IPS-18c (cell line): ENCODE measurements at regions not wholly inside any gene's neighbourhood (a gene's known extent, or its start where the extent isn't known, plus 50 kb on each side); places are given as distances from the start of the nearest gene placed in this dataset.

Source experiments
- H3K4me3 ChIP-seq: 2 replicates; pipeline ENCODE4 v1.7.0; 2013; ENCODE audit warnings: low read depth, mild to moderate bottlenecking, low read length, moderate library complexity; ENCODE audit not compliant: insufficient read depth
- H3K9me3 ChIP-seq: one replicate; pipeline ENCODE4 v1.6.1; 2013; ENCODE audit warnings: mild to moderate bottlenecking, low read length, moderate library complexity; ENCODE audit not compliant: control insufficient read depth, insufficient read depth

DNA sequence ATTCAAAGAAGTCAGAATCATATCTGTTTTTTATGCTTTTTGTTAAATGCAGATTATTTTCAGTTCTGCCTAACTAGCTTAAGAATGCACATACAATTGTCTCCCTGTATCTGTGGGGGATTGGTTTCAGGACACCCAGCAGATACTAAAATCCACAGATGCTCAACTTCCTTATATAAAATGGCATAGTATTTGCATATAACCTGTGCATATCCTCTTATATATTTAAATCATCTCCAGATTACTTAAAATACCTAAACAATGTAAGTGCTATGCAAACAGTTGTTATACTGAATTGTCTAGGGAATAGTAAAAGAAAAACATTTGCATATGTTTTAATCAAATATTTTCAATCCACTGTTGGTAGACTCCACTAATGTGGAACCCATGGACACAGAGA, 279.4 kb downstream of the TMA16 start:
- Histone ChIP-seq H3K9me3 (no peaks in the 10 kb centered on the region), H3K4me3 (no peak overlapping the region)

DNA sequence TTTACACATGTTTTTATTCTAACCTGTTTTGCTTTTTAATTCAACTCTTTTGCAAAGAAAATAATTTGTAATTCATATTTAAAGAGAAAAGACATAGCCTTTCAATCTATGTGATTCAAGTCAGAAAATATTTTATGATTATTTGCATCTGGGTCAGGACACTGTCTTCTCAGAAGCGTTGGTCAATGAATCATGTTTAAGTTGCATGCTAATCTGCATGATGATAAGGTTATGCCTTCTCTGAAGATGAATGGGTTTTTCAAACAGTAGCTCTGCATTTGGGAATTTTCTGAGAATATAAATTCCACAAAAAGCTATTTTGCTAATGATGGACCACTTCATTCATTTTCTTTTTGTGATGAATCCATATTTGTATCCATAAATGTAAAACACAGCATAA, 282.5 kb downstream of the TMA16 start:
- Histone ChIP-seq H3K4me3 (no peak overlapping the region), H3K9me3 (no peaks in the 10 kb centered on the region)

DNA sequence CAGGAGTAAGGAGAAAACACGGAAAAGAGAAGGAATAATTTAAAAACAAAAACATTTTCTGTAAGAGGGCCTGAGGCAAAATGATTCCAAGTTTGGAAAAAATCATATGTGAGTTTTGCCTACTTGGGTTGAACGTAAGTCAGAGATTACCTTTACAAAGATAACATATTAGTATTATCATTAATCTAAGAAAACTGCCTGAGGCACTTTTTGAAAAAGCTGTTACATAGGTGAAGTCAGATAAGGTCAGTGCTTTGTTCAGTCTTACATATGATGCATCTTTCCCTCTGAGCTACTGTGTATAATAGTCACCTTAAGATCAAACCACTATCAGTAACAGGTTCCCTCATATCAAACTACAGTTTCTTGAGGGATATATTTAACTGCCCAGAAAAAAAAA, 287.2 kb downstream of the TMA16 start:
- Histone ChIP-seq H3K9me3 (no peaks in the 10 kb centered on the region), H3K4me3 (no peak overlapping the region)

DNA sequence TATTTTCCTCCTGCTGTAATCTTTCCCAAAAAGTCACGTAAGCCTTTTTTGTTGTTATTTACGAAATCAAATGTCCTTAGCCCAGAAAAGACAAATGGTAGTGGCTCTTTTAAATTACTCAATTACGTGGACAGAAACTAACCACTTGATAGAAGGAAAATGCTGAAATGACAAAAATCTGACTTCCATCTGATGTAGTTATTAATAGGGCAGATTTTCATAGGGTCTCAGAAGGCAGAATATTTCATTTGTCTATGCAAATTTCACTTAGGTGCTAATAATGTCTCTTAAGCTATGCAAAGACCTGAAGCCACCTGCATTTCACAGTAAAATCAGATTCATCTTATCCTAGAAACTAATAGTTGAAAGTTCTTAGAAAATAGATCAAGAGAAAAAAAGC, 295.7 kb downstream of the TMA16 start:
- Histone ChIP-seq H3K9me3 (no peaks in the 10 kb centered on the region), H3K4me3 (no peak overlapping the region)

DNA sequence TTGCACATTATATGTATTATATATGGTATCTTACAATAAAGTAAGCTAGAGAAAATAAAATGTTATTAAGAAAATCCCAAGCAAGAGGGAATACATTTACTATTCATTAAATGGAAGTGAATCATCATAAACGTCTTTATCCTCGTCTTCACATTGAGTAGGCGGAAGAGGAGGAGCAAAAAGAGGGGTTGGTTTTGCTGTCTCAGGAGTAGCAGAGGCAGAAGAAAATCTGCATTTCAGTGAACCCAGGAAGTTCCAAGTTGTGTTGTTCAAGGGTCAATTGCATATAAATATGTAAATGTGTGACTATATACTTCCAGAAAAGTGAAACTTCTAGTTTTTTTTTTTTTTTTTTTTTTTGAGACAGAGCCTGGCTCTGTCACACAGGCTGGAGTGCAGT, 301.4 kb downstream of the TMA16 start:
- no peak overlapping the region for H3K4me3 ChIP-seq
- no peaks in the 10 kb centered on the region for H3K9me3 ChIP-seq

DNA sequence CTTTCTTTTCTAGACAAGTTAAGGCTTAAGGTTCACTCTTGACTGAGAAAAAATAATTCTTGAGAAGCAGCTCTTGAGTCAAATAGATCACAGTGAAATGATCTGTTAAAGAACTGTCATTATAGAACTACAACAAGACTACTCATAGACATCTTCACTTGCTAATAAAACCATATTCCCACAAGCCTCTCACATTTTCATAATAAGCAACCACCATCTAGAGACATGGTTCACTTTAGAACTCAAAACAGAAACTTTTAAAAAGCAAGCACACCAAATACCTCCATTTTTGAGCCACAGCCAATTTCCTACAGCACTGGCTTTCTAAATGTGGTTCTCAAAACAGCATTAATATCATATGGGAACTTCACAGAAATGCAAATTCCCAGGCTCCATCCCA, 309.5 kb downstream of the TMA16 start:
- H3K4me3 ChIP-seq, result no peak overlapping the region
- no peaks in the 10 kb centered on the region for H3K9me3 ChIP-seq

DNA sequence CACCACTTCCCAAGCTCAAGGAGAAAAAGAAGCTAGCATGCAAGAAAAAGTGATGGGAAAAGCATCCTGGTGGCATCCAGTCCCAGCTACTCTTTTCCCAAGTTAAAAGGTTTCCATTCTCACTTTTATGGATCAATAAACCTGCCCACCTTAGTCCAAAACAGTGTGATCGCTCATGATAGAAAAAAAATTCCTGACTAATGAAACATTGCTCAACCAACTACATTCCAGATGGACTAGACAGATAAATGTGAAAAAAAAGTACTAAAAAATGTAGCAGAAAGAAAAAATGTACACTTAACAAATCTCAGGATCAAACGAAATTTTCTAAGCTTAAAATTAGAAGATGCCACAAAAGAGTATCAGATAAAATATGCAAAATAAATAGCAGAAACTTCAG, 312.2 kb downstream of the TMA16 start:
- no peak overlapping the region for H3K4me3 ChIP-seq

DNA sequence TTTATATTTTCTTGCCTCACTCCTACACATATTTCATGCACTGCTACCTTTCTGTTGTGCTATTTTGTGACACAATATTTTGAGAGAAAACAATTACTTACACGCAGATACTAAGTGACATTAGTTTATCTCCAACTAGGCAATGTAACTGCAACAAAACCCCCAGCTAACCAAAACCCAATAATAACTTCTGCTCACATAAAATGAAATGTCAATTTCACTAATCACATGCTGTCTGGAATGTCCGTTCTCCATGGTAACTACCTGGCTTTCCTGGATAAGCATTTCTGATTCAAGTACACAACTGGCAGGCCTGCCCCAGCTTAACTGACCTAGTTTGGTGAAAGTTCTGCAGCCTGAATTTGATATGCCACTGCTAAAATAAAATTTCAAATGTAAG, 313.5 kb downstream of the TMA16 start:
- Histone ChIP-seq H3K9me3 (no peaks in the 10 kb centered on the region), H3K4me3 (no peak overlapping the region)

More for the DNA sequence above, 312.2 kb downstream of the TMA16 start:
- no peaks in the 10 kb centered on the region for H3K9me3 ChIP-seq

DNA sequence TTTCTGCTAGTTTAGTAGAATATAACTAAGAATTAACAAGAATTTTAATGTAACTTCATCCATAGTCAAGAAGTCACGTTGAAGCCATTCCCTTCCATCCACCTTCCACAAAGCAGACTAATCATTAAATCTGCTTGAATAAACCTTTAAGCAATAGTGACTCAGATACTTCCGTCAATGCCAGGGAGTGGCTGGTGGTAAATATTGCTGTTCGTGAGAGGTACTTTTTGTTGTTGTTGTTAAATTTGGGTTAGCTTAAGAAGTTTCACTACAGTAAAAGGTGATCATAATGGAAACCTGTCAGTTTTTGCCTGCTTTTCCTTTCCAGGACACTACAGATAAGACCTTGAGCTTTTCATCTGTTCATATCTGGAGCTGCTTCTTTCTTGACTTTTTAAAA, 316.3 kb downstream of the TMA16 start:
- H3K9me3 ChIP-seq, result no peaks in the 10 kb centered on the region
- no peak overlapping the region for H3K4me3 ChIP-seq

GRCh38 chr4:163815776-163816175, 321.3 kb downstream of the TMA16 start:
- H3K4me3 ChIP-seq, result no peak overlapping the region
- no peaks in the 10 kb centered on the region for H3K9me3 ChIP-seq

DNA sequence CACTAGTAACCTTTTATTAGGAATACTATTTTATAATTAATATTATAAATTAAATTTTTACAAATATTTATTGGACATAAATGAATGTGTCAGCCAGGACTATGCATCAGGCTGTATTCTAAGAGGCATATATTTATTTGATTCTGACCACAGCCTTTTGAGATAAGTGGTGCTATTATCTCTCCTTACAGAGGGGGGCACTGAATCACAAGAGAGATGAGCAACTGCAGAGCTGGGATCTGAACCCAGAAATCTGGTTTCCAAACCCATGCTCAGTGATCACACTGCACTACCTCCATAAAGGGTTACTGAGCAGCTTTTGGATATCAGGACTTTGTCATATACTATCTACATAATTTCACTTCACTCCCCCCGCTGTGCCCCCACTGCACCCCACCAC, 322.0 kb downstream of the TMA16 start:
- no peaks in the 10 kb centered on the region for H3K9me3 ChIP-seq
- H3K4me3 ChIP-seq, result no peak overlapping the region

DNA sequence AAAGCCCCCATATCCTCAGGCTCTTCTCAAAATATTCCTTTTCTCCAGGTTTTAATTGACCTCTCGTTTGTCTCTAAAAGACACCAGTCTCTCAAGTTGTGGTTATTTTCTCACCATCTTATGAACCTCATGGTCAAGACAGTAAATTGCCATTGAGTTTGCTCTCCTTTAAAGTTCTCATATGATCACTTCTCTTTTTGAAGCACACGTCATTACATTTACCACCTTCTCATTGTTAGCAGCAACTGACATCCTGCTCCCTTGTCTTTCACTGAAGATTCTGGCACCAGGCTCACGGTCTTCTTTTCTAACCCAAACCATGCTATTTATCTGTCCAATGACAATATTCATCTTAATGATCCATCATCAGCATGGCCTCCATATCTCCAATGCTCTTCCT, 324.2 kb downstream of the TMA16 start:
- Histone ChIP-seq H3K4me3 (no peak overlapping the region), H3K9me3 (no peaks in the 10 kb centered on the region)

DNA sequence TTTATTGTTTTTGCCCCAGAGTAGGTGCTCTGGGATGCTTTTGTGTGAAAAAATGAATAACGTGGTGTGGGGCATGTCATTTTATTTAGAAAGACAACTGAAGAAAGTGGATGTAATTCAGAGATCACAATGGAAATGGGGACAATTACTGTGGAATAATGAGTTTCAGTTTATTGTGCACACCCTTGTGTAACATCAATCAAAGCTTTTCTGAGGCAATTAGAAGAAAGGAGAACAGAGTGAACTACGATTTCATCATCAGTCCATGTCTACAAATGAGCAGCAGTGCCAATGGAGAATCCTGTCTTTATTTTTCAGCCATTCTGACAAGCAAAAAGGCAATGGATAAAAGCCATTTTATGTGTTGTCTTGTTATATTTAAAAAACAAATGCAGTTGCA, 339.2 kb downstream of the TMA16 start:
- H3K4me3 ChIP-seq, result no peak overlapping the region
- H3K9me3 ChIP-seq, result no peaks in the 10 kb centered on the region

GRCh38 chr4:163846008-163846407, 351.5 kb downstream of the TMA16 start:
- no peaks in the 10 kb centered on the region for H3K9me3 ChIP-seq
- no peak overlapping the region for H3K4me3 ChIP-seq

GRCh38 chr4:163852246-163852645, 357.8 kb downstream of the TMA16 start:
- Histone ChIP-seq H3K4me3 (no peak overlapping the region), H3K9me3 (no peaks in the 10 kb centered on the region)

DNA sequence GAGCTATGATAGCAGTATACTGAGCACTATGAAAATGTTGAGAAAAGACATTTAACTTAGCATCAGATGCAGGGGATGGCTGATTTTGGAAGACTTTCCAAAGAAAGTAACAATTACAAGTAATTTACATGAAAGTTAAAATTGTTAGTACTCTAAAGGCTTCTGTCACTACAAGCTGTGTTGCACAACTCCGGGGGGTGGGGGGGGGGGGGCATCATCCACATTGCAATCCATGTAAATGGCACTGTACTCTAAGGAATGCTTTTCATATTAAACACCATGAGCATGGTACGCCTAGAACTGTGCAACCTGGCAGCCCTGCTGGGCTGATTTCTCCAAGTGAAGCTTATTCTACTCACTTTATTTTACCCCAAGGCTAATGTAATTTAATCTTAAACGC, 363.4 kb downstream of the TMA16 start:
- Histone ChIP-seq H3K4me3 (no peak overlapping the region), H3K9me3 (no peaks in the 10 kb centered on the region)

- Histone ChIP-seq H3K4me3 (no peak overlapping the region), H3K9me3 (no peaks in the 10 kb centered on the region)
Observed at GRCh38 chr4:163858515-163858914, 364.0 kb downstream of the TMA16 start.

GRCh38 chr4:163863082-163863481, 368.6 kb downstream of the TMA16 start:
- Histone ChIP-seq H3K9me3 (no peaks in the 10 kb centered on the region), H3K4me3 (no peak overlapping the region)

DNA sequence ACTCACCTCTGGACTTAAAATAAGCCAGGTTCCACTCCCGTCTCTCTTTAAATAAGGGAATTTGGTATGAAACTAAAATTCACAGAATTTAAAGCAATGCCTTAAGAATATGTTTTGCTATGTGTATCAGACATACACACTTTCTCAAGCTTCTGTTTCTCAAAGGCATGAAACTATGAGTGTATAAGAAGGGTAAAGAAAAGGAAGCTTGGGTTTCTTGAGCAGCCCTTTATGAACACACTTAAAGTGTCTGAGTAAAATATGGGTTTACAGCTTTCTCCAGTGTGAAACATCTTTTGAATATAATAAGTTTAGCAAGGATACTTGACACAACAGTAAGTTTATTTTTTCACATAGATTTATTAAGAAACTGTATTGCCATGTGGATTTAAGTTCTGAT, 370.5 kb downstream of the TMA16 start:
- no peaks in the 10 kb centered on the region for H3K9me3 ChIP-seq
- H3K4me3 ChIP-seq, result no peak overlapping the region
